ENCODE measurements at regions not wholly inside any gene's neighbourhood (a gene's known extent, or its start where the extent isn't known, plus 50 kb on each side); places are given as distances from the start of the nearest gene placed in this dataset.

DNA sequence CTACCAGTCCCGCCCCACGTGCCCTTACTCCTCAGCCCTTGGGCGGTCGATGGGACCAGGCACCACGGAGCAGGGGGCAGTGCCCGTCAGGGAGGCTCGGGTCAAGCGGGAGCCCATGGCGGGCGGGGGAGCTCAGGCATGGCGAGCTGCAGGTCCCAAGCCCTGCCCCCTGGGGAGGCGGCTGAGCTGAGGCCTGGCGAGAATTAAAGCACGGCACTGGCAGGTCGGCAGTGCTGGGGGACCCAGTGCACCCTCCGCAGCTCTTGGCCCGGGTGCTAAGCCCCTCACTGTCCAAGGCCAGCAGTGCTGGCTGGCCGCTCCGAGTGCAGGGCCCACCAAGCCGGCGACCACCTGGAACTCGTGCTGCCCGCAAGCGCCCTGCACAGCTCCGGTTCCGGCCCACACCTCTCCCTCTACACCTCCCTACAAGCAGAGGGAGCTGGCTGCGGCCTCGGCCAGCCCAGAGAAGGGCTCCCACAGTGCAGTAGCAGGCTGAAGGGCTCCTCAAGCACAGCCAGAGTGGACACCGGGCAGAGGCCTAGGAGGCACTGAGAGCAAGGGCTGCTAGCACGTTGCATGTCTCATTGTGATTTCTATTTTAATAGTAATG, 166.8 kb upstream of the FMN2 start:
- no peaks in the 10 kb centered on the region for H3K9me3 ChIP-seq
- H3K4me1 ChIP-seq = no peaks in the 10 kb centered on the region
- H3K4me3 ChIP-seq = no peak overlapping the region
- no peak overlapping the region for H3K27ac ChIP-seq
- no peaks in the 10 kb centered on the region for H3K27me3 ChIP-seq
- no peak for TF ChIP-seq POLR2A (IDR thresholded peaks at IDR 0.05)
- TF ChIP-seq, protein P1, sequence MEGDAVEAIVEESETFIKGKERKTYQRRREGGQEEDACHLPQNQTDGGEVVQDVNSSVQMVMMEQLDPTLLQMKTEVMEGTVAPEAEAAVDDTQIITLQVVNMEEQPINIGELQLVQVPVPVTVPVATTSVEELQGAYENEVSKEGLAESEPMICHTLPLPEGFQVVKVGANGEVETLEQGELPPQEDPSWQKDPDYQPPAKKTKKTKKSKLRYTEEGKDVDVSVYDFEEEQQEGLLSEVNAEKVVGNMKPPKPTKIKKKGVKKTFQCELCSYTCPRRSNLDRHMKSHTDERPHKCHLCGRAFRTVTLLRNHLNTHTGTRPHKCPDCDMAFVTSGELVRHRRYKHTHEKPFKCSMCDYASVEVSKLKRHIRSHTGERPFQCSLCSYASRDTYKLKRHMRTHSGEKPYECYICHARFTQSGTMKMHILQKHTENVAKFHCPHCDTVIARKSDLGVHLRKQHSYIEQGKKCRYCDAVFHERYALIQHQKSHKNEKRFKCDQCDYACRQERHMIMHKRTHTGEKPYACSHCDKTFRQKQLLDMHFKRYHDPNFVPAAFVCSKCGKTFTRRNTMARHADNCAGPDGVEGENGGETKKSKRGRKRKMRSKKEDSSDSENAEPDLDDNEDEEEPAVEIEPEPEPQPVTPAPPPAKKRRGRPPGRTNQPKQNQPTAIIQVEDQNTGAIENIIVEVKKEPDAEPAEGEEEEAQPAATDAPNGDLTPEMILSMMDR (IDR thresholded peaks at IDR 0.05) = no peak
- no peak for DNase-seq
- H3K36me3 ChIP-seq = no peaks in the 10 kb centered on the region

DNA sequence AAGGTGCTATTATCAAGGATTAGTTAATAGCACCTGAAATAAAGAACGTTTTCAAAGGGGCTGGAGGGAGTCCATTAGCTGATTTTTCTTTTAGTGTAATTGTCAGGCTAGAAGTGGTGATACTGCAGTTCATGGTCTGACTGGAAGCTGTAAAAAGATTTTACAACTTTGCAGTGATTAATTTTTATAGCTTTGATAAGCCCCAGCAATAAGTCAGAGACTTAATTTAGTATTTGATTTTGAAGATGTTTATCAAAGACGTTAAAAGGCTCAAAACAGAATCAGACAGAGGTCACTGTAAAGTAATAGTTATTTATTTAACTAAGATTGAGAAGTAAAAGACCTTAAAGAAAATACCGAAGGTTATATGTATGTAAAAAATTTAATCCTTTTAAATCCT, 165.5 kb upstream of the FMN2 start:
- Histone ChIP-seq H3K27ac (no peak overlapping the region), H3K36me3 (no peaks in the 10 kb centered on the region), H3K9me3 (no peaks in the 10 kb centered on the region), H3K4me3 (no peak overlapping the region), H3K27me3 (no peaks in the 10 kb centered on the region), H3K4me1 (no peaks in the 10 kb centered on the region)
- no peak for TF ChIP-seq POLR2A (IDR thresholded peaks at IDR 0.05)
- TF ChIP-seq, protein P1 (IDR thresholded peaks at IDR 0.05) = no peak
- no peak for DNase-seq

DNA sequence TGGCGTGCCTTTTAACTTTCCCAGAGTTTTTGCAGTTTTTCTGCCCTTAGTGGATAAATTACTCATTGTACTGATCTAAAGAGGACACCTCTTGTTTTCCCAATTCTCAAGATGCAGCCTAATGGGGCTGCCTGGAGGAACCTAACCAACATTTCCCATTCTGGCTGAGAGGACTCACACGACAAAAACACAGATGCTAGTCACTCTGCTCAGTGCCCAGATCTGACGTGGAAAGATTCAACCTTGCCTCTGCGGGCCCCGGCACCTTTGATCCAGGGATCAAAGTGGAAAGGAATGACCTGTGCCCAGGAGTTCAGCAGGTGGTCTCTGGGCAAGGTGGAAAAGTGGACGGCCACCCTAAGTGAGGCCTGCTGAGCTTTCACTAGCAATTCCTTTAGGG, 162.4 kb upstream of the FMN2 start:
- H3K9me3 ChIP-seq = no peaks in the 10 kb centered on the region
- TF ChIP-seq, protein P1 (IDR thresholded peaks at IDR 0.05) = no peak
- no peak for TF ChIP-seq POLR2A (IDR thresholded peaks at IDR 0.05)

DNA sequence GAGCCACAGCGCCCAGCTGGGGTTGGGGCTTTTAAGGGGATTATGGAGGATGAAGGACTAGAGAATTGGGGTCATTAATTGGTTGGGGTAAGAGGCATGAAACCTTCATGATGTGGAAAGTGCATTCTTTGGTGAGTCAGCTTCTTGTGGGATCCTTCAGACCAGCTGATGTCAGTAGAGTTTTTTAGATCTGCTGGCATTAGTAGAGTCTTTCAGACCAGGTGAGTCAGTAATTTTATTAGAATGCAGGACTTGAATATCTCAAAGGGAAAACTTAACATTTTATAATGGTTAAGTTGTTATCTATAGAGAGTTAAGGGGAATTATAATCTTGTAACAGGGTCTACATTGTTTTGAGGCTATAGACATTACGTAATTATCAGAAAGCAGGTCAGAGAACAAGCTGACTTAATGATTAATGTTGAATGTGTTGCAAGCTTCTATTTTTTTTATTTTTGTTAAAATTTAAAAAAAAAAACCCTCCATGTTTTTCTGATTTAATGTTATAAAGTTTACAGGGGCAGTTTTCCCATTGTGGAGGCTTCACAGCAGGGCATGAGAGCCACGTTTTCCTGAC, 160.9 kb upstream of the FMN2 start:
- Histone ChIP-seq H3K9me3 (no peaks in the 10 kb centered on the region), H3K27ac (no peak overlapping the region), H3K36me3 (no peaks in the 10 kb centered on the region), H3K4me1 (no peaks in the 10 kb centered on the region), H3K27me3 (no peaks in the 10 kb centered on the region), H3K4me3 (no peak overlapping the region)
- TF ChIP-seq POLR2A (IDR thresholded peaks at IDR 0.05) = no peak
- TF ChIP-seq, protein P1 (IDR thresholded peaks at IDR 0.05) = no peak
- no peak for DNase-seq

More for the DNA sequence above, 162.4 kb upstream of the FMN2 start:
- no peak for DNase-seq
- no peaks in the 10 kb centered on the region for H3K36me3 ChIP-seq
- no peaks in the 10 kb centered on the region for H3K4me1 ChIP-seq
- no peak overlapping the region for H3K27ac ChIP-seq
- no peak overlapping the region for H3K4me3 ChIP-seq
- no peaks in the 10 kb centered on the region for H3K27me3 ChIP-seq

DNA sequence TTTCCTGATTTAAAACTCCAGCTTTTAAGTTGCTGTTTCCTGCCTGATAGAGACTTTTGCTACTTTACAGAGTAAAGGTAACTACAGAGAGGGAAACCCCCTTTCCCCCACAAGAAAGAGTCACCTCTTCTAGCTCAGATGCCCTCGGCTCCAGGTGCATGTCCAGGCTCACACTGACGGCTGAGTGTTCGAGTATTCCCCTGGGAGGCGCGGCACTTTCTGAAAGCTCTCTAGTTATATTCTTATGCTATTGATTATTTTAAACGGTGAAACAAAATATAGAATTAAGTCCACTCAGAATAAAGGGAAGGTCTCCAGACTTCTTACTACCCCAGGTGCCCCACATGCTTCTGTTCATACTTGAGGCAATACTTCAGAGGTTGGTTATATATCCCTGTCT, 160.3 kb upstream of the FMN2 start:
- Histone ChIP-seq H3K4me1 (no peaks in the 10 kb centered on the region), H3K9me3 (no peaks in the 10 kb centered on the region), H3K27me3 (no peaks in the 10 kb centered on the region), H3K27ac (no peak overlapping the region), H3K4me3 (no peak overlapping the region), H3K36me3 (no peaks in the 10 kb centered on the region)
- DNase-seq = no peak
- no peak for TF ChIP-seq POLR2A (IDR thresholded peaks at IDR 0.05)
- TF ChIP-seq, protein P1 (IDR thresholded peaks at IDR 0.05) = no peak
